Spleen (tissue), 11 donors: ENCODE measurements at regions not wholly inside any gene's neighbourhood (a gene's known extent, or its start where the extent isn't known, plus 50 kb on each side); places are given as distances from the start of the nearest gene placed in this dataset.

Experiments
- DNase-seq: peaks from one replicate; pipeline ENCODE4 v3.0.0-alpha.2; 2020
- H3K27ac ChIP-seq, 8 donors: fragments of 200-600 bp; sonication (generic) in 7 of 8; 1 replicate in 4 of 8; 2 replicates in 4 of 8; pipeline versions ENCODE4 v1.5.0 to v1.8.0; 2016 to 2021; ENCODE audit warnings: inconsistent platforms in 4 of 8, mild to moderate bottlenecking in 4 of 8, moderate library complexity in 1 of 8
- H3K27me3 ChIP-seq, 7 donors: fragments of 200-600 bp; sonication (generic) in 6 of 7; replicated peaks in 1 of 7; 1 replicate in 4 of 7; 2 replicates in 3 of 7; pipeline versions ENCODE4 v1.5.0 to v1.8.0; 2016 to 2021; ENCODE audit warnings: inconsistent platforms in 3 of 7, mild to moderate bottlenecking in 1 of 7
- H3K36me3 ChIP-seq, 6 donors: fragments of 200-600 bp; sonication (generic) in 5 of 6; 1 replicate in 4 of 6; 2 replicates in 2 of 6; pipeline versions ENCODE4 v1.5.0 to v1.8.0; 2016 to 2021; ENCODE audit warnings: inconsistent platforms in 2 of 6
- H3K4me1 ChIP-seq, 6 donors: fragments of 200-600 bp; sonication (generic) in 5 of 6; 1 replicate in 3 of 6; 2 replicates in 3 of 6; pipeline versions ENCODE4 v1.5.0 to v1.8.0; 2016 to 2021; ENCODE audit warnings: inconsistent platforms in 3 of 6
- H3K4me3 ChIP-seq, 8 donors: fragments of 200-600 bp; sonication (generic) in 7 of 8; 1 replicate in 4 of 8; 2 replicates in 4 of 8; pipeline versions ENCODE4 v1.5.0 to v1.8.0; 2016 to 2021; ENCODE audit warnings: inconsistent platforms in 4 of 8, mild to moderate bottlenecking in 4 of 8, moderate library complexity in 2 of 8
- H3K9me3 ChIP-seq, 8 donors: fragments of 200-600 bp; sonication (generic) in 7 of 8; 1 replicate in 4 of 8; 2 replicates in 4 of 8; pipeline versions ENCODE4 v1.5.0 to v1.8.0; 2016 to 2021; ENCODE audit warnings: inconsistent platforms in 4 of 8
- CTCF ChIP-seq, 11 experiments: fragments of 200-600 bp in 7 of 11; fragments of 450-650 bp in 4 of 11; sonication (generic) in 4 of 11; IDR thresholded peaks in 8 of 11; conservative IDR thresholded peaks in 3 of 11; 1 replicate in 7 of 11; 2 replicates in 4 of 11; pipeline versions ENCODE4 v1.4.0 to v1.8.0; 2016 to 2021; ENCODE audit warnings: antibody characterized with exemption in 11 of 11, inconsistent platforms in 4 of 11, mild to moderate bottlenecking in 1 of 11
- POLR2A ChIP-seq, 3 donors: fragments of 450-650 bp; IDR thresholded peaks; one replicate each; pipeline ENCODE4 v1.5.1; 2017; ENCODE audit warnings: antibody characterized with exemption in 3 of 3, mild to moderate bottlenecking in 1 of 3
- POLR2AphosphoS5 ChIP-seq, 3 donors: sonication (generic); formaldehyde crosslinking; IDR thresholded peaks; one replicate each; pipeline ENCODE4 v1.5.1; 2017; ENCODE audit warnings: antibody characterized with exemption in 3 of 3
- WGBS, 5 donors: extraction: QIAGEN DNeasy Blood & Tissue Kit in 3 of 5; methylation state at CpG; one replicate each; pipeline versions ENCODE4 v1.1.5 to v1.1.7; 2013 to 2018; 5-methylcytosine and 5-hydroxymethylcytosine counted together
- intact Hi-C: fragments of 100-400 bp; cut with DNase I; formaldehyde crosslinking; loops from one replicate; pipeline ENCODE4 v1.15.0; 2023; ENCODE audit warnings: low total_unique reads
- donor health status: healthy with polysubstance abuse.
- donor health status: DM: no; HTN: no; CAD: no; lungs with moderate emphysema.
- donor health status: DM: no; HTN: no; CAD: no.
- donor health status: Bipolar disorder and iron deficiency.
- donor health status: healthy.
- donor health status: DM: no; HTN: no; CAD: no.
- donor health status: DM: yes; HTN: yes; CAD: no.

GRCh38 chr21:28642891-28643290 lies 349.8 kb downstream of the LTN1 start:
- Histone ChIP-seq H3K27me3 (no peaks in the 10 kb centered on the region), H3K36me3 (no peaks in the 10 kb centered on the region), H3K4me1 (no peaks in the 10 kb centered on the region), H3K4me3 (no peak overlapping the region), H3K9me3 (peaks cover 0 to 3% (median 0%) of the 10 kb centered on the region in 8 donors), H3K27ac (no peak overlapping the region)
- no peak for DNase-seq
- TF ChIP-seq POLR2A (IDR thresholded peaks at IDR 0.05) (no peak), POLR2AphosphoS5 (IDR thresholded peaks at IDR 0.05) (no peak), CTCF (IDR thresholded peaks at IDR 0.05 in 8 of 11, conservative IDR thresholded peaks at IDR 0.05 in 3 of 11) (no peak)
- WGBS, 5 donors, result 92 to 96% (median 93%) methylated on average over 4 of the region's 4 CpGs
- intact Hi-C loops, result no loop called here

GRCh38 chr21:28641731-28642130 lies 350.9 kb downstream of the LTN1 start:
- 71 to 90% (median 80%) methylated on average over 1 of the region's 1 CpG for WGBS, 5 donors
- no peak for DNase-seq
- no peaks in the 10 kb centered on the region for H3K36me3 ChIP-seq
- no peaks in the 10 kb centered on the region for H3K27me3 ChIP-seq
- H3K4me3 ChIP-seq, result no peak overlapping the region
- H3K27ac ChIP-seq, result no peak overlapping the region
- TF ChIP-seq CTCF (IDR thresholded peaks at IDR 0.05 in 8 of 11, conservative IDR thresholded peaks at IDR 0.05 in 3 of 11), result no peak
- TF ChIP-seq POLR2AphosphoS5 (IDR thresholded peaks at IDR 0.05), result no peak
- no peak for TF ChIP-seq POLR2A (IDR thresholded peaks at IDR 0.05)
- H3K9me3 ChIP-seq, result peaks cover 0 to 3% (median 0%) of the 10 kb centered on the region in 8 donors
- no peaks in the 10 kb centered on the region for H3K4me1 ChIP-seq
- intact Hi-C loops, result no loop called here

GRCh38 chr21:28640326-28640725 lies 352.4 kb downstream of the LTN1 start:
- WGBS, 5 donors, result 69 to 77% (median 73%) methylated on average over 5 of the region's 5 CpGs
- TF ChIP-seq POLR2A (IDR thresholded peaks at IDR 0.05), result no peak
- DNase-seq, result no peak
- intact Hi-C loops, result no loop called here
- Histone ChIP-seq H3K27me3 (no peaks in the 10 kb centered on the region), H3K36me3 (no peaks in the 10 kb centered on the region), H3K4me1 (no peaks in the 10 kb centered on the region), H3K4me3 (no peak overlapping the region), H3K9me3 (peaks cover 0 to 3% (median 0%) of the 10 kb centered on the region in 8 donors), H3K27ac (no peak overlapping the region)

GRCh38 chr21:28639737-28640136 lies 352.9 kb downstream of the LTN1 start:
- H3K9me3 ChIP-seq, result peaks cover 0 to 3% (median 0%) of the 10 kb centered on the region in 8 donors
- no peak overlapping the region for H3K4me3 ChIP-seq
- H3K36me3 ChIP-seq, result no peaks in the 10 kb centered on the region
- no peak overlapping the region for H3K27ac ChIP-seq
- no peak for DNase-seq
- no peak for TF ChIP-seq CTCF (IDR thresholded peaks at IDR 0.05 in 8 of 11, conservative IDR thresholded peaks at IDR 0.05 in 3 of 11)
- TF ChIP-seq POLR2AphosphoS5 (IDR thresholded peaks at IDR 0.05), result no peak
- intact Hi-C loops, result no loop called here
- no peaks in the 10 kb centered on the region for H3K4me1 ChIP-seq
- H3K27me3 ChIP-seq, result no peaks in the 10 kb centered on the region
- WGBS, 5 donors, result 86 to 92% (median 88%) methylated on average over 1 of the region's 1 CpG
